ENCODE measurements at regions not wholly inside any gene's neighbourhood (a gene's known extent, or its start where the extent isn't known, plus 50 kb on each side); places are given as distances from the start of the nearest gene placed in this dataset.

DNA sequence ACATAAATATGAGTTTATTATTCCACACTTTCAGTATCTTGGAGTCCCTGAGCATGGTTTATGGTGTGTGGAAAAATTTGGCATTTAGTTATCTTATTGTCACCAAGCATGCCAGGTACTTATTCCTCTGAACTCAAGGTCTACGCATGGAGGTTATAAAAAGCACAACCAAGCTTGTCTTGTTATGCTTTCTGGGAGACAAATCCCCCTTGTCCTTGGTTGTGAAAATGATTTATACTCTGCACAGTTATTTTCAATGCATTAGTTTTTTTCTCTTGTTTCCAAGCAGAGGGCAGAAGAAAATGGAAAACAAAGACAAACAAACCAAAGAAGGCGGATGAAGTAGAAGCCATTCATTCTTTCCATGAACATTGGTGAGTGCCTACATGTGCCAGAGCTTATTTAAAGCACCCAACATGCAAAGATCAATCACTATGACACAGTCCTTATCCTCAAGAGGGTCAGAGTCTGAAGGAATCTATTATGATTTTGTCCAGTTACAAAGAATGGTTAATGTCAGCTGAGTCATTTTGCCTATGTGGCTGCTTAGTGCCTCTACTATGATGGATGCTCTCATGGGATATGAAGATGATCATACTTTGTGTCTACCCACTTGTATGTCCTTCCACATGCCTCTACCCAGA is 323.1 kb downstream of the TENT4A start:
- Histone ChIP-seq H3K36me3 (no peaks in the 10 kb centered on the region), H3K27me3 (ENCODE audit: insufficient read depth, low read depth, severe bottlenecking) (no peaks in the 10 kb centered on the region), H3K9me3 (ENCODE audit: severe bottlenecking) (peaks cover 2% of the 10 kb centered on the region), H3K27ac (no peak overlapping the region), H3K4me3 (ENCODE audit: low read depth, low read length) (no peak overlapping the region)
- TF ChIP-seq, protein P1, sequence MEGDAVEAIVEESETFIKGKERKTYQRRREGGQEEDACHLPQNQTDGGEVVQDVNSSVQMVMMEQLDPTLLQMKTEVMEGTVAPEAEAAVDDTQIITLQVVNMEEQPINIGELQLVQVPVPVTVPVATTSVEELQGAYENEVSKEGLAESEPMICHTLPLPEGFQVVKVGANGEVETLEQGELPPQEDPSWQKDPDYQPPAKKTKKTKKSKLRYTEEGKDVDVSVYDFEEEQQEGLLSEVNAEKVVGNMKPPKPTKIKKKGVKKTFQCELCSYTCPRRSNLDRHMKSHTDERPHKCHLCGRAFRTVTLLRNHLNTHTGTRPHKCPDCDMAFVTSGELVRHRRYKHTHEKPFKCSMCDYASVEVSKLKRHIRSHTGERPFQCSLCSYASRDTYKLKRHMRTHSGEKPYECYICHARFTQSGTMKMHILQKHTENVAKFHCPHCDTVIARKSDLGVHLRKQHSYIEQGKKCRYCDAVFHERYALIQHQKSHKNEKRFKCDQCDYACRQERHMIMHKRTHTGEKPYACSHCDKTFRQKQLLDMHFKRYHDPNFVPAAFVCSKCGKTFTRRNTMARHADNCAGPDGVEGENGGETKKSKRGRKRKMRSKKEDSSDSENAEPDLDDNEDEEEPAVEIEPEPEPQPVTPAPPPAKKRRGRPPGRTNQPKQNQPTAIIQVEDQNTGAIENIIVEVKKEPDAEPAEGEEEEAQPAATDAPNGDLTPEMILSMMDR (IDR thresholded peaks at IDR 0.05; ENCODE audit: low read depth, low read length) = no peak
- no peak for DNase-seq

DNA sequence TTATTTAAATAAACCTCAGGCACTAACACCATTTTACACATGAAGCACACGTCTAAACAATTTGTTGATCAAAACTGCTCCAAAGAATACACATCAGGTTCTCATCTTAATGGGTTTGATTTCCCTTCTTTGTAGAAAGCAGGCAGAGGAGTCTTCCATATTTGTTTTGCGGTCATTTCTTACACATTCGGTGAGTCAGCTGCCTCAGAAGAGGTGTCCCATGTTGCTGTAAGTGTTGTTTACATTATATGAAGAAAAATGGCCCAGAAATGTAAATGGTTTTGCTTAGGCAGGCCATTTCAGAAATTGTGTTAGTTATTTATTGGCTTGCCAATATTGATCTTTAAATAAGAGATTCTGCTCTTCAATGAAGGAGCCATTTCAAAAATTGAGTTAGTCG is 325.8 kb downstream of the TENT4A start:
- no peak for DNase-seq
- Histone ChIP-seq H3K9me3 (ENCODE audit: severe bottlenecking) (peaks cover under 1% of the 10 kb centered on the region), H3K36me3 (no peaks in the 10 kb centered on the region), H3K4me3 (ENCODE audit: low read depth, low read length) (no peak overlapping the region), H3K27me3 (ENCODE audit: insufficient read depth, low read depth, severe bottlenecking) (no peaks in the 10 kb centered on the region), H3K27ac (no peak overlapping the region)
- TF ChIP-seq, protein P1 (IDR thresholded peaks at IDR 0.05; ENCODE audit: low read depth, low read length) = no peak

DNA sequence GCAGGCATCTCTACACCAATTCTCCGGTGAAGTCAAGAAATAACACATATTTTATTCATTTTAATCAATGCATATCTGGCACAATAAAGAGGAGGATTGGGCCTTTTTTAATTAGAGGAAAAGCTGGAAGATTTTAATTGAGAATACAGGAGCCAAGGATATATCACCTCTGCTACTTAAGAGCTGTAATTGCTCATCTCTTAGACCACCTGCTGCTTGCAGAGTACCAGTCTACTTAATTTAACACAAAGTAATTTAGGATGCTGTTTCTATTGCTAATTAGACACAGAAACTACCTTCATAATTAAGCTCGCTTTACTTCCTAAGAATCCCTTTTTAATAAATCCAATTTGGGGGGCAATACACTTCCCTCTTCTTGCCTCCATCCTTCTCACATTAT is 326.9 kb downstream of the TENT4A start:
- Histone ChIP-seq H3K4me3 (ENCODE audit: low read depth, low read length) (no peak overlapping the region), H3K9me3 (ENCODE audit: severe bottlenecking) (no peaks in the 10 kb centered on the region), H3K36me3 (no peaks in the 10 kb centered on the region), H3K27me3 (ENCODE audit: insufficient read depth, low read depth, severe bottlenecking) (no peaks in the 10 kb centered on the region), H3K27ac (no peak overlapping the region)
- DNase-seq = no peak
- TF ChIP-seq, protein P1 (IDR thresholded peaks at IDR 0.05; ENCODE audit: low read depth, low read length) = no peak

DNA sequence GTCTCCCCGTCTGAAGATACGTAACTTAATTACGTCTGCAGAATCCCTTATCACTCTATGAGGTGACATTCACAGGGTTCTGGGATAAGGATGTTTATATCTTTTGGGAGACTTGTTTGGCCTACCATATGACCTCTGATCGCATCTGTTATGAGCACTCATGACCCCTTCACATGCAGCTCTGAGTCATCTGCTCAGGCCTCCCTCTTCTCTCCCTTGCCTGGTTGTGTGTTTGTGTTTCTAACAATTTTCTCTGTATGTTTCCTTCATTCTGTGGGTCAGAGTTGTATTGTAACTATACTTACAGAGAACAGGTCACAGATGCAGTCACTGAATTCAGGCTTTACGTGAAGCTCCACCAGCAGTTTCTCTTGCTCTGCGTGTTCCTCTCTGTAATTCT is 330.6 kb downstream of the TENT4A start:
- DNase-seq = no peak
- H3K27me3 ChIP-seq (ENCODE audit: insufficient read depth, low read depth, severe bottlenecking) = no peaks in the 10 kb centered on the region
- no peaks in the 10 kb centered on the region for H3K36me3 ChIP-seq
- H3K27ac ChIP-seq = no peak overlapping the region
- no peak overlapping the region for H3K4me3 ChIP-seq (ENCODE audit: low read depth, low read length)
- no peaks in the 10 kb centered on the region for H3K9me3 ChIP-seq (ENCODE audit: severe bottlenecking)
- TF ChIP-seq, protein P1 (IDR thresholded peaks at IDR 0.05; ENCODE audit: low read depth, low read length) = no peak

DNA sequence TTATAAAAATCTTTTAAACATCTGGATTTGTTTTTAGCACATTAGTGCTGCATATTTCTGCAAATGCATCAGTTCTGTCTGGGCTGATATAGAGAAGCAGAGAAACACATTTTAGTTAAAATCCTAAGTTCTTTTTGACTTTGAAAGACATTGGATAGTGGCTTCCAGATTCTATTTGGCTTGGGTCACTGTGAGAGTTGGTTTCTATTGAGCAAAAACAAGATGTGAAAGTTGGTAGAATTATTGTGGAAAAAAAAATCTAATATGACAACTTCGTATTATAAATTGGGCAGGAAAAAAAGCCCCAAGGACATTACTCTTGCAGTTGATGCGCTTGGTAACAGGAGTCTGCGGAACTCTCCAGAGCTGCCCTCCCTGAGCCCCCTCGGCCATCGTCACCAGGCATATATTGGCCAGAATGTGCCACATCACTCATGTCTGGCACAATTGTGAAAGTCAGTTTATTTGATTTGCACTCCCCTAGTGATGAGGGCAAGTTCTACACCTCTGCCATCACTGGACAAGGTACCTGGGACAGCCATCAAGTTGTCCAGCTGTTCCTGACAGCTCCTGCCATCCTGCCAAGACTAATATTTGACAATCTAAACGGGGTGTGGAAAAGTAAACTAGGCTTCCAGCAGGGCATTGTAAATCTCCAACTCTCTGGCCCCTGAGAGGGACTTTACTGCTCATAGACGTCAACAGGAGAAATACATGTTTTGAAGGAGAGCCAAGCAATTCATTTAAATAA is 334.5 kb downstream of the TENT4A start:
- TF ChIP-seq, protein P1 (IDR thresholded peaks at IDR 0.05; ENCODE audit: low read depth, low read length) = no peak
- H3K36me3 ChIP-seq = no peaks in the 10 kb centered on the region
- no peak for DNase-seq
- no peak overlapping the region for H3K4me3 ChIP-seq (ENCODE audit: low read depth, low read length)
- H3K9me3 ChIP-seq (ENCODE audit: severe bottlenecking) = no peaks in the 10 kb centered on the region
- H3K27ac ChIP-seq = no peak overlapping the region
- no peaks in the 10 kb centered on the region for H3K27me3 ChIP-seq (ENCODE audit: insufficient read depth, low read depth, severe bottlenecking)
